ENCODE measurements at regions not wholly inside any gene's neighbourhood (a gene's known extent, or its start where the extent isn't known, plus 50 kb on each side); places are given as distances from the start of the nearest gene placed in this dataset.

DNA sequence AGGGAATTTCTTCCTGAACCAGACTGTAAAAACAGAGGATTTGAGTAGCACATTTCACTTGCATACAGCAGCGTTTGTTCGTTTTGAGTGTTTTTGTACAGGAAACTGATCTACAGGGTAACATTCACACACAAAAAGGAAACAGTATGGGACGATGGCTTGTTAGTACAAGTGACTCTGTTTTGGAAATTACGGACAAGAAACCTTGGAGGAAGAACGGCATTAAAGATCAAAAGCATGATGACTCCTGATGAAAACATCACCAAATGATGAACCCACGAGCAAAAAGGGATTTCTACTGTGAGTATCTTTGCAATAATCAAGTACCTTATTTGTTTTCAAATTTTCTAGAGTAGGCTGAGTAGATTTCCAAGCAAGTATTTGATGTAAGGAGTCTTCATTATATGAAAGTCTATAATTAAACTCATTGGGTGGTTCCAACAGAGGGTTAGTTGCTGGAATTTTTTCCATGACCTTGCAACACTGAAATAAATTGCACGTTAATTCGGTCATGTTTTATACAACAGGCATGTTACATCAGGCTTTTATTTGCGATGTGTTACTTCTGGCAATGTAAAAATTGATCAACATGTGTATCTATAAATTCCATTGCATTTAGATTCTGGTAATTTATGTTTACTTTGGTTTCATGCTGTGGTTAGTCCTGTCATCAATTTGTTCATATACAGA lies 76.7 kb upstream of the KCNK2 start:
- TF ChIP-seq REST (IDR thresholded peaks at IDR 0.05; ENCODE audit: low read depth) = no peak
- no peak for TF ChIP-seq RAD21 (IDR thresholded peaks at IDR 0.05; ENCODE audit: low read depth)
- no peak for TF ChIP-seq MAX (IDR thresholded peaks at IDR 0.05)
- no peak for TF ChIP-seq TCF12 (IDR thresholded peaks at IDR 0.05; ENCODE audit: low read depth)
- TF ChIP-seq NFIC (IDR thresholded peaks at IDR 0.05) = no peak
- no peak for TF ChIP-seq TAF1 (IDR thresholded peaks at IDR 0.05; ENCODE audit: low read depth)

DNA sequence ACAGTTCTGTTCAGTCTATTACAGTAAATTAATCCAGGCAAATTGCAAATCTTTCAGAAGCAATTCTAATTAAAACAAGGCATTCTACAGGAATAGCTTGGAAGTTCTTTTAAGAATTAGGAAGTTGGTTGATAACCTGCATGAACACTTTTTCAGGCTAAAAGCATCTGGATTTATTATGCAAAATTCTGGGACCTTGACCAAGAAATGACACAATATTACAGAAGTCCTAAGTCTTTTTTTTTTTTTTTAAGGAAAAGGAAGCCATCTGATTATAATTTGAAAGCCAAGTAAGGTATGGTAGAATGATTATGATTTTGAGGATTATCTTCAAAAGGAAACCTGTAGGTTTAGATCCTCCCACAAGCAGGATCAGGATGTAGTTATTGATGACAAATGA lies 74.7 kb upstream of the KCNK2 start:
- TF ChIP-seq TEAD4 (IDR thresholded peaks at IDR 0.05) (no peak), YY1 (IDR thresholded peaks at IDR 0.05; ENCODE audit: low read depth) (no peak), FOXM1 (IDR thresholded peaks at IDR 0.05; ENCODE audit: borderline replicate concordance, low read depth) (no peak), USF1 (IDR thresholded peaks at IDR 0.05) (no peak), RAD21 (IDR thresholded peaks at IDR 0.05; ENCODE audit: low read depth) (no peak), EGR1 (IDR thresholded peaks at IDR 0.05) (no peak), MAX (IDR thresholded peaks at IDR 0.05) (no peak), NFIC (IDR thresholded peaks at IDR 0.05) (no peak), TCF12 (IDR thresholded peaks at IDR 0.05; ENCODE audit: low read depth) (no peak), TAF1 (IDR thresholded peaks at IDR 0.05; ENCODE audit: low read depth) (no peak), REST (IDR thresholded peaks at IDR 0.05; ENCODE audit: low read depth) (no peak)

DNA sequence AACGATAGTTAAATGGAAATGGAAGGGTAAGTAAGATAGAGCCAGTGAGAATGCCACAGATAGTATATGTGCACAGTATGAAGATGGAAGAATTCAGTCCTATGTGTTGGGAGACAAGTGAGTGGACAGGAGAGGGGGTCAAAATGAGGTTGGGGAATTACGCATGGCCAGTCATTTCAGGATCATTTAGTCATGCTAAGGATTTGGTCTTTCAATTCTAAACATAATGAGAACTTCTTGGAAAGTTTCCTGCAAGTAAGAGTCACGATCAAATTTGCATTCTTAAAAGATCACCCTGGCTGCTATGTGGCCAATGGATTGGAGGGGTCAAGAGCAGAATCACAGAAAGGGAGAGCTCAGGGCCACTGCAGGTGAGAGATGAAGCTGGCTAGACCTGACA lies 64.0 kb upstream of the KCNK2 start:
- no peak for TF ChIP-seq EP300 (IDR thresholded peaks at IDR 0.05; ENCODE audit: borderline replicate concordance)
- no peak for TF ChIP-seq CREB1 (IDR thresholded peaks at IDR 0.05; ENCODE audit: low read depth)
- no peak for TF ChIP-seq CEBPB (IDR thresholded peaks at IDR 0.05)
- TF ChIP-seq MAX (IDR thresholded peaks at IDR 0.05) = no peak
- TF ChIP-seq TAF1 (IDR thresholded peaks at IDR 0.05; ENCODE audit: low read depth) = no peak
- no peak for TF ChIP-seq REST (IDR thresholded peaks at IDR 0.05; ENCODE audit: low read depth)
- no peak for TF ChIP-seq TCF12 (IDR thresholded peaks at IDR 0.05; ENCODE audit: low read depth)
- no peak for TF ChIP-seq FOXM1 (IDR thresholded peaks at IDR 0.05; ENCODE audit: borderline replicate concordance, low read depth)
- no peak for TF ChIP-seq YY1 (IDR thresholded peaks at IDR 0.05; ENCODE audit: low read depth)
- no peak for TF ChIP-seq NFIC (IDR thresholded peaks at IDR 0.05)
- TF ChIP-seq EGR1 (IDR thresholded peaks at IDR 0.05) = no peak
- TF ChIP-seq RAD21 (IDR thresholded peaks at IDR 0.05; ENCODE audit: low read depth) = no peak
- TF ChIP-seq TEAD4 (IDR thresholded peaks at IDR 0.05) = no peak
- TF ChIP-seq ZBTB7A (IDR thresholded peaks at IDR 0.05; ENCODE audit: low read depth) = no peak

DNA sequence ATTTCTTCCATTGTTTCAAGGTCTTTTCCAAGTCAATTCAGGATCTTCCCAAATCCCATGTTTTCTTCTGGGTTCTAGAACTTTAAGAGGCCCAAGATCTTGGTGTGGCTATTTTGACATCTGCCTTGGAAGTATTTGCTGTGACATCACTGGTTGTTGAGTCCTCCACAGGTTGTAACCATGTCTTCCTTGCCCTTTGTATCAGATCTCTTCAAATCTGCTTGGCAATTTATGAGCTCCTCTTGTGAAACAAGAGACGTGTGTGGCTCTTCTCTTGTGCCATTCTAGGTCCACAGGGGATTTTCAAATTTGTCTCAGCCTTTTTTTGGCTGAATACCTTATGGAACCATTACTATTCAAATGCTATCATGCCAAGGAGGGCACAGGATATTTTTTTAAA lies 60.3 kb upstream of the KCNK2 start:
- no peak for TF ChIP-seq TEAD4 (IDR thresholded peaks at IDR 0.05)
- TF ChIP-seq RAD21 (IDR thresholded peaks at IDR 0.05; ENCODE audit: low read depth) = no peak
- TF ChIP-seq REST (IDR thresholded peaks at IDR 0.05; ENCODE audit: low read depth) = no peak
- TF ChIP-seq CREB1 (IDR thresholded peaks at IDR 0.05; ENCODE audit: low read depth) = no peak
- TF ChIP-seq TAF1 (IDR thresholded peaks at IDR 0.05; ENCODE audit: low read depth) = no peak
- no peak for TF ChIP-seq TCF12 (IDR thresholded peaks at IDR 0.05; ENCODE audit: low read depth)
- no peak for TF ChIP-seq MAX (IDR thresholded peaks at IDR 0.05)
- TF ChIP-seq USF1 (IDR thresholded peaks at IDR 0.05) = no peak
- no peak for TF ChIP-seq EGR1 (IDR thresholded peaks at IDR 0.05)
- TF ChIP-seq YY1 (IDR thresholded peaks at IDR 0.05; ENCODE audit: low read depth) = no peak
- no peak for TF ChIP-seq ZBTB7A (IDR thresholded peaks at IDR 0.05; ENCODE audit: low read depth)
- no peak for TF ChIP-seq FOXM1 (IDR thresholded peaks at IDR 0.05; ENCODE audit: borderline replicate concordance, low read depth)
- TF ChIP-seq CEBPB (IDR thresholded peaks at IDR 0.05) = no peak
- TF ChIP-seq EP300 (IDR thresholded peaks at IDR 0.05; ENCODE audit: borderline replicate concordance) = no peak
- TF ChIP-seq NFIC (IDR thresholded peaks at IDR 0.05) = no peak

Data from Ishikawa (cell line).